Gastrocnemius medialis (tissue), 4 donors: ENCODE measurements at regions not wholly inside any gene's neighbourhood (a gene's known extent, or its start where the extent isn't known, plus 50 kb on each side); places are given as distances from the start of the nearest gene placed in this dataset.

ENCODE experiments used
- POLR2A ChIP-seq, 2 donors: fragments of 450-650 bp; IDR thresholded peaks; one replicate each; pipeline ENCODE4 v1.6.1; 2017; ENCODE audit warnings: antibody characterized with exemption in 2 of 2, mild to moderate bottlenecking in 2 of 2, moderate library complexity in 2 of 2
- TF ChIP-seq, protein P1 (sequence below), 5 experiments: fragments of 450-650 bp in 3 of 5; fragments of 200-600 bp in 2 of 5; sonication (generic) in 2 of 5; IDR thresholded peaks in 4 of 5; conservative IDR thresholded peaks in 1 of 5; 1 replicate in 4 of 5; 2 replicates in 1 of 5; pipeline ENCODE4 v1.5.1; 2016 to 2019; ENCODE audit warnings: antibody characterized with exemption in 5 of 5, mild to moderate bottlenecking in 3 of 5, moderate library complexity in 3 of 5

DNA sequence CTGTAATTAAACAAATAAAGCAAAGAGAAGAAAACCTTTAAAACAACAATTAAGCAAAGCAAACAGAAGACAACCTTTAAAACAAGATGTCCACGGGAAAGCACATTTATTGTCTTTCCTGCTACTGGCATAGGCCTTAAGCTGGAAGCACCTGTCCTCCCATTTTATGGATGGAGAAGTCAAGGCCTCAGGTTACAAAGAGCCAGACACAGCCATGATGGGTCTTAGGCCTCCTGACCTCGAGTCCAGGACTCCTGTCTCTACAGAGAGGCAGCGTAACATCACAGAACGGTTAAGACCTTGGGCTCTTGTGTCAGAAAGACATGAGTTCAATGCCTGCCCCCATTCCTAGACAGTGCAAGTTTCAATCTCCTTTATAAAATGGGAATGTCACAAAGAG lies 54.7 kb upstream of the INSYN1 start:
- no peak for TF ChIP-seq POLR2A (IDR thresholded peaks at IDR 0.05)
- TF ChIP-seq, protein P1, sequence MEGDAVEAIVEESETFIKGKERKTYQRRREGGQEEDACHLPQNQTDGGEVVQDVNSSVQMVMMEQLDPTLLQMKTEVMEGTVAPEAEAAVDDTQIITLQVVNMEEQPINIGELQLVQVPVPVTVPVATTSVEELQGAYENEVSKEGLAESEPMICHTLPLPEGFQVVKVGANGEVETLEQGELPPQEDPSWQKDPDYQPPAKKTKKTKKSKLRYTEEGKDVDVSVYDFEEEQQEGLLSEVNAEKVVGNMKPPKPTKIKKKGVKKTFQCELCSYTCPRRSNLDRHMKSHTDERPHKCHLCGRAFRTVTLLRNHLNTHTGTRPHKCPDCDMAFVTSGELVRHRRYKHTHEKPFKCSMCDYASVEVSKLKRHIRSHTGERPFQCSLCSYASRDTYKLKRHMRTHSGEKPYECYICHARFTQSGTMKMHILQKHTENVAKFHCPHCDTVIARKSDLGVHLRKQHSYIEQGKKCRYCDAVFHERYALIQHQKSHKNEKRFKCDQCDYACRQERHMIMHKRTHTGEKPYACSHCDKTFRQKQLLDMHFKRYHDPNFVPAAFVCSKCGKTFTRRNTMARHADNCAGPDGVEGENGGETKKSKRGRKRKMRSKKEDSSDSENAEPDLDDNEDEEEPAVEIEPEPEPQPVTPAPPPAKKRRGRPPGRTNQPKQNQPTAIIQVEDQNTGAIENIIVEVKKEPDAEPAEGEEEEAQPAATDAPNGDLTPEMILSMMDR (IDR thresholded peaks at IDR 0.05 in 4 of 5, conservative IDR thresholded peaks at IDR 0.05 in 1 of 5): no peak
